ENCODE measurements at regions not wholly inside any gene's neighbourhood (a gene's known extent, or its start where the extent isn't known, plus 50 kb on each side); places are given as distances from the start of the nearest gene placed in this dataset.
A peak's percentile ranks its signal among the peaks of the same experiment; 100 is the strongest.
"Not testable (repeated sequence)": the region's sequence is repeated elsewhere in the genome, so short reads cannot be mapped to it uniquely, and the experiment has no call there.

DNA sequence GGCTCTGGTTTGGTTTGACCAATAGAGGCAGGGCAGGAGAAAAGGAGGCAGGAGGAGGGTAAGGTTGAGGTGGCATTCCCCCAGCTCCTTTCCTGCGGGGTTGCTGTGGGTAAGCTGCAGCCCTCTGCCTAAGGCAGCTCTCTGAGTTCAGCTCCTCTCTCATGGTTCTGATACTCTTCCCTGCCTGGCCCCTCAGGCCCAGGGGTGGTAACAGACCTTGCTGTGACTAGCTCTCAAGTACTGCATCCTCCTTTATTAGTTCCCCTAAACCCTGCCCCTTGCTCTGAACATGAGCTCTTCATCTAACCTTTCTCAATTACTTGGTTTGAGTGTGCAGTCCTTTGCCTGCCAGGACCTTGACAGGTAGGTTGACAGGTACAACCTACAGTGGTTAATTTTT lies 205.5 kb downstream of the SLC4A3 start:
- no peak for DNase-seq

DNA sequence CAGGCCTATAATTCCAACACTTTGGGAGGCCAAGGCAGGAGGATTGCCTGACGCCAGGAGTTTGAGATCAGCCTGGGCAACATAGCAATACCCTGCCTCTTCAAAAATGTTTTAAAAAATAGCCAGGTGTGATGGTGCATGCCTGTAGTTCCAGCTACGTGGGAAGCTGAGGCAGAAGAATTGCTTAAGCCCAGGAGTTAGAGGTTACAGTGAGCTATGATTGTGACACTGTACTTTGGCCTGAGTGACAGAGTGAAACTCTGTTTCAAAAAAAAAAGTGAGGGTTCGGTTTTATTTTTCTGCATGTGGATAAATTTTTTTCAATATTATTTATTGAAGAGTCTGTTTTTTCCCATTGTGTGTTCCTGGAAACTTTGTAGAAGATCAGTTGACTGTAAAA lies 208.1 kb downstream of the SLC4A3 start:
- DNase-seq = no peak

DNA sequence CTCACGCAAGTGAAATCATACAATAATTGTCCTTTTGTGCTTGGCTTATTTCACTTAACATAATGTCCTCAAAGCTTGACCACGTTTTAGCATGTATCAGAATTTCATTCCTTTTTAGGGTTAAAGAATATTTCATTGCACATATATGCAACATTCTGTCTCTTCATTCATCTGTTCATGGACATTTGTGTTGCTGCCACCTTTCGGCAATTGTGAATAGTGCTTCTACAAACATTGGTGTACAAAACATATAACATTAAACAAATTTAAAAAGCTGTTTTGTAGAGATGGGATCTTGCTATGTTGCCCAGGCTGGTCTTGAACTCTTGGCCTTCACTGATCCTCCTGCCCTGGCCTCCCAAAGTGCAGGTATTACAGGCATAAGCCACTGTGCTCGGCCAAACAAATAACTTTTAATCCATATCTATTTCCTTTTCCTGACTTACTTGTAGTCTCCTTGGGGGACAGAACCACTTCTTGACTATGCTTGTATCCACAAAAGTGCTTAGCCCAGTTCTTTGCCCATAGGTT lies 209.3 kb downstream of the SLC4A3 start:
- no peak for DNase-seq

DNA sequence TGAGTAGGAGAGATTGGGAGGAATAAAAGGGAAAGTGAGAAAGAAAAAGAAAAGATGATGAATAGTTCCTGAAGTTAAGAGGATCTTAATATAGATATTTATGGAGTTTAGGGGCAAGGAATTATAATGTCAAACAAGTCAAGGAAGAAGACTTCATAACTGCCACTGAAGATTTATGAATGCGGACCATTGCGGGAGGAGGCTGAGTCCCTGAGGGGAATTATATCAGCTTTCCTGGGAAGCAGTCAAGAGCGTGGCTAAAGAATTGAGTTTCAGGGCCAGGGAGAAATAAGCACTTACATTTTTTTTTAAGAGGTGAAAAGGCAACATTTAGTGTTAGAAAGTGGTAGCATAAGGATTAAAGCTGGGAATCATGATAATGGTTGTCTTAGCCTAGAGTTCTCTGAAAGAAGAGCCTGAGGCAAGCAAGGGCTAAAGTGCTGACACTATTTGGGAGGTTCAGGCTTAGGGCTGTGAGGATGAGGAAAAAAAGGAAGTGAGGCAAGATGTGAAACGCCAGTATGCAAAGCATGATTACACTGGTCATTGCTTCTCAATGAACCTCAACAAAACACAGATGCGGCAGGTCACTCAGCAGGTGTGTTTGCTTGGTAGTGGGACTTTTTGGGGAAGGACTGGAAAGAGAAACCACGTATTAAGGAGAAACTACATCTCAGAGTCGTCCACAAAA lies 217.1 kb downstream of the SLC4A3 start:
- DNase-seq = peak; percentile 45

DNA sequence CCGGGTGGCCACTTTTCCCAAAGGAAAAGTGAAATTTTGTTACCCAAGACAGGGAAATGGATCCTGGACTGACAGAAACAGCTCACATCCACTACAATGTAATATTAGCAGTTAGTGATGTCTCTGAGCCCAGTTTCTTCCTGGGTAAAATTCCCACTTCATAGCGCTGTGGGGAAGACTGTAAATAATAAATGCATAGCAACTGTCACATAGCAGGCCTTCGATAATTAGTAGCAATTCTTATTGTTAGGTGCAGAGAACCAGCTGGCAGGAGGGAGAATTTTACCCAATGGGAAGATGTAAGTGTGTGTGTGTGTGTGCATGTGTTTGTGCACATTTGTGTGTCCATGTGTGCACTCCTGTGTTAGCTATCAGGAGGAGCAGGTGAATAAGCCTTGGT lies 221.5 kb downstream of the SLC4A3 start:
- DNase-seq = no peak

DNA sequence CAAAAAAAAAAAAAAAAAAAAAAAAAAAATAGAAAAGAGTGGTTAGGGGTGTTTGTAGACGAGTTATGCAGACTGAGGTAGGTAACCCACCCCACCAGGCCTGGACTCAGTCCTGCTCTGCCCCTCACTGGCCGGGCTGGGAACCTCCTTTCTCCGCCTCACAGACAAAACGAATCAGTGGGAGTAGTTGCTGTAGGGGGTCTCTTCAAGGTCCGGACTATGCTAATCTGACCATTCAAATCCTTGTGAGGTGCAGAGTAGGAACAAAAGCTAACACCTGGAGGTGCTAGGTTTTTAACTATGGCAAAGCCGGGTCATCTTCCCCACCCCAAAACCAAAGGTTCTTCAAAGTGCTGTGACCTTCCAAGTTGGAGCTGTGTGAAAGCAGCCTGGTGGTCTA lies 223.7 kb downstream of the SLC4A3 start:
- DNase-seq = no peak

DNA sequence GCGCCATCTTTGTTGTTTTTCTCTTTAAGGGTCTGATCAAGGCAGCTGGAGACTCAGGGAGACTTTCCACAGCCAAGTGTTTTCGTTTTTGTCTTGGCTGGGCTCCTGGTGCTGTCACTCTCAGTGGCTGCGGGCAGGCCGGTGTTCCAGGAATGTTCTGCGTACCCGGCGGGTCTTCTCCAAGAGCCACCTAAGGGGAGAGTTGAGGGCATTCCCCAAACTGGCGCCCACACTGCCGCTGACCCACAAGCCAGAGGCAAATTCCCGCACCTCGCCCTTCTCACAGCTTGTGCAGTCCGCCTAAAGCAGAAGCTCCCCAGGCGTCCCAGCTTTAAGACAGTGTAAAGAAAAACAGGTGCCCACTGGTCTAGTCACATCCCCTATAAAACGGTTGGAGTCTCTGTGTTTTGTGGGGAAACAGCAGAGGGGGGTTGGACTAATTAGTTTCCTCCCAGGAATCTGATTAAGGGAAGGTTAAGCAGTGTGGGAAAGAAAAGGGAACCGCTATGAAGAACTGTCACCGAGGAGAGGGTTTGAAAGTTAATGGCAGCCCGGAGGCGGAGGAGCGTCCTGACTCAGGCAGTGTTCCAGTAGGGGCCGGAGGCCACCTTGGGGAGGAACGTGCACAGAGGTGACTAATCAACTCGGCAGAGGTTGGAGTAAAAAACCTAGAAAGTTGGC lies 224.5 kb downstream of the SLC4A3 start:
- DNase-seq = no peak

DNA sequence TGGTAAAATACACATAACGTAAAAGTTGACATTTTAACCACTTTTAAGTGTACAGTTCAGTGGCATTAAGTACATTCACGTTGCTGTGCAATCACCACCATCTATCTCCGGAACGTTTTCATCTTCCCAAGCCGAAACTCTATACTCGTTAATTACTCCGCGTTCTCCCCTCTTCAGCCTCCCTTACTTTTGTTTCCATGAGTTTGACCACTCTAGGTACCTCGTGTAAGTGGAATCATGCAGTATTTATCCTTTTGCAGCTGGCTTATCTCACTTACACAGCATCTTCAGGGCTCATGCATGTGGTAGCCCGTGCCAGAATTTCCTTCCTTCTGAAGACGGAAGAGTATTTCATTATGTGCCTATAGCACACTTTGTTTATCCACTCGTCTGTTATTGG lies 225.2 kb downstream of the SLC4A3 start:
- no peak for DNase-seq

DNA sequence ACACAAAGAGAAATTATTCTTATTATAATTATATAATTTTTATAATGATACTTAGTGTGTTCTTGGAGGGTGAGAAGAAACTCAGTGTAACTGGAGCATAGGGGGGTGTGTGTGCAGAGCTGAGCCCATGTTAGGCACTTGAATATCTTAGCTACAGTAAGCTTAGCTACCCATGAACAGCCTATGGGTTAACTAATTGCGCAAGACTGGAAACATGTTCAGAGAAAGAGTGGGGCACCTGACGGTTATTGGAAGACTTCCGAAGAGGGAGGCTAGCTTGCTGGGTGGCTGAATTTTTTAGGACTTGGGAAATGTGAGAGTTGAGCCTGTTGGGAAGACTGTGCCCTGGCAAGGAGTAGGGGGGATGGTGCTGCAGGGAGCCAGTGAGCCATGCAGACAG lies 229.2 kb downstream of the SLC4A3 start:
- no peak for DNase-seq

DNA sequence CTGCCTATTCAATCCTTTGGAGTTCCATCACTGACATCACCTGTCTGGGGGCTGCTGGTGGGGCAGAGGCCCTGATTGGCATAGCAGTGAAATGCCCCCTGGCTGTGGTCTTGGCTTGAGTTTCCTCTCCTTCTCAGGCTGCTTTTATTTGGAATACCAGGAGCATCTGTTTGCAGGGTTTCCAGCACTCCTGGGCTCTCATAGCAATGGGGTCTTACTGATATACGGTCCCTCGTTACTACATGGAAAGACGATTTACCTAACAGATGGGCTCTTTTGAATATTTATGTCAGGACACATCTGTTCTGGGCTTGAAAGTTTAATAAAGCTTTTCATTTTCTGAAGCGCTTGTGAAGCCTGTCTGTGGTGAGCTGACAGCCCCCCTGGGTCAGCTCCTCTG lies 230.3 kb downstream of the SLC4A3 start:
- DNase-seq = no peak

DNA sequence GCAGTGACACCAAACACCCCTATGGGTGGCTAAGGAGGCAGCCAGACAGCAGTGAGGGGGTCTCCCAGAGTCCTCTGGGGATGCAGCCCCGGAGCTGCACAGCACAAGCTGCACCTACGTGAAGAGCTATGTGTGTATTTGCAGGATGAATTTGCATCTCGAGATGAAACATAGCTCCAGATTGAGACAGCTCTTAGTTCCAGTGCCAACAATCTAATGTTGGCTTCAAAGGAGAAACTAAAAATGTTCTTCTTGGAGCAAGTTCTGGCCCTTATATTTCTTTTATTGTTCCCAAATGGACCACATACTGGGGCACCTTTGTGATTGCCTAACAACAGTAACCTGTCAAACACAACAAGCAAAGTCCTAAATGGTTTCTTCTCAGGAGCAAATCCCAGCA lies 233.9 kb downstream of the SLC4A3 start:
- no peak for DNase-seq

DNA sequence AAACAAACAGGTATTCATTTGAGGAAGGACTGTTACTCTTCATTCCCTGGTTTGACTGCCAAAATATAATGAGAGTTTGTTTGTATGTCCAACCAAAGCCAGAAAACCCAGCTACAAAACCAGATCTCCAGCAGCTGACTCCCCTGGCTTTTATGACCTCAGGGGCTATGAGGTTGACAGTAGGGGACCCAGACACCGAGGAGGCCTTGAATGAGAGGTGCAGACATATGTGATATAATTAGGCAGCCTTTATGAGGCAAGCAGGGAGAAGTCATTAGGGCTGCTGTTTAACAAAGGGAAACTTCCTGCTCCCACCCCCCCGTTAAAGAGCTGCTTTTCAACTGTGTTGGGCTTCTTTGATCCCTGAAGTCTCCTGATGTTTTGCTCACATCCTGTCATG lies 236.7 kb downstream of the SLC4A3 start:
- no peak for DNase-seq

DNA sequence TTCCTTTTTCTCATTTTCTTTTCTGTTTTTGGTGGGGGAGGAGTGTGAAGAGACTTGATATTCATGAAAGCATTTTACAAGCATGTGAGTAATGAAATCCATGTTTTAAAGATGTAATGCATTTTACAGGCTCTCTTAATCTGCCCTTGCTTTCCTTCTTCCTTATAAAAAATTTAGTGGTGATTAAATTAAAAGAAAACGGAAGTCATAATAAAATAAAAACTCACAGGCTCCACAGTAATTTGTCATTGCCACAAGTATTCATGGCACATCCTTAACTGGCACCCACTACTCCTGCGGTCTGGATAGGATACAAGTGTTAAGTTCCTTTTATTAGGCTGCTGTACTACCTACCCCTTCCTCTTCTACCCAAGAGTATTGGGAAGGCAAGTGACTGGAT lies 241.2 kb downstream of the SLC4A3 start:
- DNase-seq = no peak

DNA sequence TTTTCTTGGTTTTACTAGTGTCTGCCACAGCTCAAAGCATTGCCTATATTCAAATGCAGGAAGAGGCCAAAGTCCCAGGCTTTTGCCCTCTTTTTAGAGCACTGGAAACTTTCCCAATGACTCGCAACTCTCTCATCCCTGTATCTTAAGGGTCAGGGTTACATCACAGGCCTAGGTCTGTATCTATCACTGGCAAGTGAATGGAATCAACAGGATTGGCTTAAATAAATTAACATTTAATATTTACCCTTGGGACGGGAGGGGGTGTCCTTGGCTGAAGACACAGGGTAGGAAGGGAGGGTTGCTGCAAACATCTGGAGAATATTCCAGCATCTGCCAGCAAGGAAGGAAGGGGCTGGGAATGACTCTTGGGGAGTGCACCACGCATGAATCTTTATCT lies 242.6 kb downstream of the SLC4A3 start:
- no peak for DNase-seq

DNA sequence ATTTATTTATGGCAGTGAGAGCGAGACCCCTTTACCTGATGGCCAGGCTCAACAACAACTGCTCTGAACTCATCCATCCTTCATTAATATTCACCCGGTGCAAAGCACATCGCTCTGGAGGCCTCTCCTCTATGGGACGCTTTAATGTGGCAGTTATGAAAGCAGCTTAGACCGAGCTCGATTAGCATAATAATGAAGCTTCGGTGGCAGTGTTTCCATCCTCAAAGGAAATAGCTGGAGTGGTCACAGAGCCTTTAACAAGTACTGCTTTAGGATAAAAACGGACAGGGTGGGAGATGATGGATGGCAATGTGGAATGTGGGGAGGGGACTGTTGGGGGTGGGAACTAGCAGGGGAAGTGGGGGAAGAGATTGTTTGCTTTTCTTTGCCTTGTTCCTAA lies 243.9 kb downstream of the SLC4A3 start:
- DNase-seq = no peak

DNA sequence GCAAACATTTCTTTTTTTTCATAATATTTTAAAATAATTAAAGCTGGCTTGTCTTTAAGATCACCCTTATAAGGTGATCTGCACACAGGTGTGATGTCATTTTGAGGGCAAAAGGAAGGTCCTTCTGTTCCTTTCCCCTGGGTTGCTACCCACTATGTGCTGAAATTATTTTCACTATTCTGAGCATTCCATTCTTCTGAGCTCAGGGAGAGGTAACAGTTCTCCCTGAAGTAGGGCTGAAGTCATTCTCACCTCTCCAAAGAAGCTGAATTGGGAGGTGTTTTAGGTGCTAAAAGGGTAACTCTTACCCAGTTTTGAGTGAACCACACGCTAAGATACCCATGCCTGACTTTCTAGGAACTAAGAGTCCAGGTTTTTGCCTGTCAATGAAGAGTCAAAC lies 247.6 kb downstream of the SLC4A3 start:
- DNase-seq = no peak

DNA sequence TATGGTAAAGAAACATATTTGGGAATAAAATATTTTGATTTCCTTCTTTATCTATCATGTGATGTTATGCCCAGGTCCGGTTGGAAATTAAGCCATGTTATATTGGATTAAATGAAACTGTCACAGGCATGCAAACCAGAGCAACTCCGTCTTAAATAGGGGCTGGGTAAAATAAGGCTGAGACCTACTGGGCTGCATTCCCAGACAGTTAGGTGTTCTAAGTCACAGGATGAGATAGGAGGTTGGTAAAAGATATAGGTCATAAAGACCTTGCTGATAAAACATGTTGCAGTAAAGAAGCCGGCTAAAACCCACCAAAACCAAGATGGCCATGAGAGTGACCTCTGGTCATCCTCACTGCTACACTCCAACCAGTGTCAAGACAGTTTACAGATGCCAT lies 248.6 kb downstream of the SLC4A3 start:
- DNase-seq = not testable (repeated sequence)

DNA sequence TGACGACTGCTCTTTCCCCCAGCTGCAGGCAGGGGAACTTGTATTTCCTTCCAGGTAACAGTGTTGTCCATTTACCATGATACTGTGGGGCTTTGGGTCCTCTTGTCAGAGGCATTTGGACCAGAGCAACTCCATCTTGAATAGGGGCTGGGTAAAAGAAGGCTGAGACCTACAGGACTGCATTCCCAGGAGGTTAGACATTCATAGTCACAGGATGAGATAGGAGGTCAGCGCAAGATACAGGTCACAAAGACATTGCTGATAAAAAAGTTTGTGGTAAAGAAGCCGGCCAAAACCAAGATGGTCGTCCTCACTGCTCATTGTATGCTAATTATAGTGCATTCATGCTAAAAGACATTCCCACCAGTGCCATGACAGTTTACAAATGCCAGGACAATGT lies 249.5 kb downstream of the SLC4A3 start:
- DNase-seq = no peak

DNA sequence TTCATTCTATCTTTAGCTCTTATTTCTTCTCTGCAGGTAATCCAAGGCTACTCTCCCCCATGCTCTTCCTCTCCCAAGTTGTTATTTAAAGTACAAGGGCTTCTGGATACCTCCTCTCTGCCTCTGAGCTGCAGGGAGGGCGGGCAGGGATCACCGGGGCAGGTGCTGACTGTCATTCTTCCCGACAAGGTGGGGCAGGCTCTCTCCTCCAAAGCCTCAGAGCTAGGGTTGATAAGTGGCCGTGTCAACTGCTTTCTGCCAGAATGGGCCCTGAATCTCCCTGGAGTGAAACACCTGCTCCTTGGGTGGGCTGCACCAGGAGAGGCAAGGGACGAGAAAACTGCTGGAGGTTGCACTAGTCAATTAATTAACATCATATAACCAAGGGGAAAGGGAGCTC lies 250.3 kb downstream of the SLC4A3 start:
- no peak for DNase-seq

DNA sequence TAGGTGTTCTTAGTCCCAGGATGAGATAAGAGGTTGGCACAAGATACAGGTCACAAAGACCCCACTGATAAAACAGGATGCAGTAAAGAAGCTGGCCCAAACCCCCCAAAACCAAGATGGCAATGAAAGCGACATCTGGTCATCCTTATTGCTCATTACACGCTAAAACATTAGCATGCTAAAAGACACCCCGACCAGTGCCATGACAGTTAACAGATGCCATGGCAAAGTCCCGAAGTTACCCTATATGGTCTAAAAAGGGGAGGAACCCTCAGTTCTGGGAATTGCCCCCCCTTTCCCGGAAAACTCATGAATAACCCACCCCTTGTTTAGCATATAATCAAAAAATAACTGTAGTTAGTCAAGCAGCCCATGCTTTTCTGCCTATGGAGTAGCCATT lies 251.1 kb downstream of the SLC4A3 start:
- DNase-seq = no peak

DNA sequence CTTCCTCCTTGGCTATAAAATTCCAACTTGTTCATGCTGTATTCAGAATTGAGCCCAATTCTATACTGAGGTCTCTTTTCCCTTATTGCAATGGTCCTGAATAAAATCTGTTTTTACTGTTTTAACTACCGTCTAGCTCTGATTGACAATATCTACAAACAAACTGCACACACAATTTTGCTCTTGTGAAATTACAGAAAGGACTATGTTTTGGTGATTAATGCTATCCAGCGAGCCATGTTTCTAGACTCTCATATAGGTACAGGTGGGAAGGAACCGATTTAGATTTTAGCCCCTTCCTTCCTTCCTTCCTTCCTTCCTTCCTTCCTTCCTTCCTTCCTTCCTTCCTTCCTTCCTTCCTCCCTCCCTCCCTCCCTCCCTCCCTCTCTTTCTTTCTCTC lies 254.4 kb downstream of the SLC4A3 start:
- DNase-seq = no peak

DNA sequence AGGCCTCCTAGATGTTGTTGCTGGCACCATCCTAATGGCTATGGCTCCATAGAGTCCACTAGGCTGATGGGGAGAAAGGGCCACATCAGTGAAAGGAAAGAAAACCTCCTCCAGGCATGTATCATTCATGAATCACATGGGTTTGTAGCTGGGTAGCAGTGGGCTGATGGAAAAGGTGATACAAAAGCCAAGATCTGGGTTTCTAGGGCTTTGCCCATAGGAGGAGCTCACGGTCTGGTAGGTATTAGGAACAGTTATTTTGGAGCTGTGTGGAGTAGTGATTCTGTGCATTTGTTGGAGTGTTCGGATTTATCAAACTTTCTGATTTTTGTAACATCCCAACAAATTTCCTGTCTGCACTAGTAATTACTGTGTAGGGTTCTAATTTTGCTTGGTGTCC lies 259.2 kb downstream of the SLC4A3 start:
- DNase-seq = no peak

DNA sequence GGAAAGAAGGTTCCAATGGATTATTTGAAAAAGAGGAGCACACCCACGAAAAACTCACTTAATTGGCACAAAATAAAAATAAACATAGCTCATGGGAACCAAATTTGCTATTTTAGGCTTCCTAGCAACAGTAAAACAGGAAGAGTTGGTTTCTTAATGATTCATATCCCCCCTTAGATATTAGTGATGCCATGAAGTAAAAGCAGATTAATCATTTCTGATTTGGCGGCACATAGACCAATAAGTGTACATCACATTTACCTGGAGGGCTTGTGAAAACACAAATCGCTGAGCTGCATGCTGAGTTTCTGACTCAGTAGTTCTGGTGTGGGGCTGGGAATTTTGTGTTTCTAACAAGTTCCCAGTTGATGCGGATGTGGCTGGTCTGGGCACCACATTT lies 260.4 kb downstream of the SLC4A3 start:
- DNase-seq = no peak

DNA sequence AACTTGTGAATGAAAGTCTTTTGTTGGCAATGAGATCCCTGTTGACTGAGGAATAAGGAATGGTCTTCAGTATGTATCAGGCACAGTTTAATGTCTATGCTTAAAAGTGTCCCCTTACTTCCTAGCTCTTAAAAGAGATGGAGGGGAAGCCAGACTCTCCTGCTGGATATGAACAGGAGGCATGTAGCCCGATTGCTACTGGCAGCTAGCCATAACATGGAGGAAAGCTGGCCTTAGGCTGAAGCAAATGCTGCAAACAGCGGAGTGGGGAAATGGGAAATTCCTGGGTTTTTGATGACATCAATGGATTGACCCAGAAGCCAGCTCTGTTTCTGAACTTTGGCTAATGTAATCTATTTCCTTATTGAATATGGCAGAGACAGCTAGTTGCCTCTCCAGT lies 266.1 kb downstream of the SLC4A3 start:
- DNase-seq = no peak

Data from renal pelvis (tissue), 1 donor.